ENCODE measurements at regions not wholly inside any gene's neighbourhood (a gene's known extent, or its start where the extent isn't known, plus 50 kb on each side); places are given as distances from the start of the nearest gene placed in this dataset.
"Not testable (repeated sequence)": the region's sequence is repeated elsewhere in the genome, so short reads cannot be mapped to it uniquely, and the experiment has no call there.

DNA sequence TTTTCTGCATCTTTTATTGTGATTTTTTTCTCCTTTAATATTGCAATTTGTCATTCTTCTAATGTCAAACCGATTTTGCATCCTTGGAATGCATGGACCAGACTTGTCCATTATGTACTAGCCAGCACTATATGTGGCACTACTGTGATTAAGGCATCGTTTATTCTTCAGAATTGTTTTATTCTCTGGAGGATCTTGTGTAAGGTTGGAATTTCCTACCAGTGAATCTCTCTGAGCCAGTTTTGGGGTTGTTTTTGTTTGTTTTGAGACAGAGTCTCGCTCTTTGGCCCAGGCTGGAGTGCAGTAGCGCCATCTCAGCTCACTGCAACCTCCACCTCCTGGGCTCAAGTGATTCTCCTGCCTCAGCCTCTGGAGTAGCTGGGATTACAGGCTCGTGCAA, 58.5 kb downstream of the IGLL5 start:
- no peak for DNase-seq

DNA sequence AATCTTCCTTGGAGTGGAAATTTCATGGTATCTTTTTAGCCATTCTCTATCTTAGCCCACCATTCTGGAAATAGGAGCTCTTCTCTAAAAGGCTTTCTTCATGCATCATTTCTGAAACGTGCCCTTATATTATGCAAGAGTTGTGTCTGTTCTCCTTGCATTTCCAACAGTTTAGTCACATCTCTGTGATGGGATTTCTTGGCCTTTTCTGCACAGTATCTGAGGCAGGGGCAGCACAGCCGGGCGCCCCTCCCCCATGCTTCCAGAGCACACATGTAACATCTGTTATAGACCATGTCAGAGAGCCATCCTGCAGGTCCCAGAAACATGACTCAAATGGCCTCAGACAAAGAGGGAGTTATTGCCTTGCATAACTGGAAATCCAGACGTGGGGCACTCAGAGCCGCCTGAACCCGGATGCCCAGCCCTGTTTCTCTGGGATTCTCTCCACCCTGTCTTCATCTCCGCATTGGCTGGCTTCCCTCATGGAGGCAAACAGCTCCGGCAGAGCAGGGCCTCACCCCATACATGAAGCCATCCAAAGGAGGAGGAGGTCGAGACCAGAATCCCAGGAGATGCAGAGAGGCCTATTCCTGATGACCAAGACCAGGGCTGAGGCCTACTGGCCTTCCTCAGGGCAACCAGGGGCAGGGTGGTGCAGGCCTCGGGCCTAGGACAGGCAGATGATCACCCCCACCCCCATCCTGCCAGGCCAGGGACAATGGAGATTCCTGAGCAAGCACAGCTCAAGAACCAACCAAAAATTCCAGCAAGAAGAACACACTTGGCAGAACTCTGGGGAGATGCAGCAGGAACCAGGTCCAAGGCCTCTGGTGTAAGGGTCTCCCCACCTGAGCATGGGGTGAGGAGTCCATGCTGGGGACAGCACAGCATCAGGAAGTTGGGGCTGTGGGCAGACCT, 61.3 kb downstream of the IGLL5 start:
- DNase-seq, result peak; percentile 22

DNA sequence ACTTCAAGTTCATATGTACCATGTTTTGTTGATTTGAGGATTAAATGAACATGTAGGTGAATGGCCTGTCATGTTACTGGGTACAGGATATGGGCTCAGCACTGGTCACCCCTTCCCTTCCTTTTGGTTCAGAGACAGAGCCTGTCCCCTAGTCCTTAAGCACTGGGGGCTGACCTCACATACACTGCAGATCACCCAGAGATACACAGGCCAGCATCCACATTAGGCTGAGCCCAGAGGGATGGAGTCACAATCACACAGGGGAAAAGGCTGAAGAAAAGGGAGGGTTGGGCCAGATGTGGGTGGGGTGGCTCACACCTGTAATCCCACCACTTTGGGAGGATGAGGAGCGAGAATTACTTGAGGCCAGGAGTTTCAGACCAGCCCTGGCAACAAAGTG, 62.3 kb downstream of the IGLL5 start:
- no peak for DNase-seq

DNA sequence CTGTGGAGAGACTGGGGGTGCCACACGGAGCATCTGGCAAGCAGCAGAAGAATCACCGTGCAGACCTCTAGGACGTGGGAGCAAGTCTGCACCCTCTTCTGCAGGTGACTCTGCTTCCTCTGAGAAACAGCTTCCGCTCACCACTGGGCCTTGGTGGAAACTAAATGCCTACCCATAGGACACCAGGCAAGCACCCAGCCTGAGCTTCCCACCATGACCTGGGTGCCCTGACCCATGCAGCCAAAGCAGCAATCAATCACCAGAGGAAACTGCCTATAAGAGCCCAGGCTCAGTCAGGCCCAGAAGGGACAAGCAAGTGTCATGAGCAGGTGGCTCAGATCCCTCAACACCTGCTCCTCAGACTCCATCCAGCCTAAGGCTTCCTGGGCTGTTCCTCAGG, 63.4 kb downstream of the IGLL5 start:
- no peak for DNase-seq

DNA sequence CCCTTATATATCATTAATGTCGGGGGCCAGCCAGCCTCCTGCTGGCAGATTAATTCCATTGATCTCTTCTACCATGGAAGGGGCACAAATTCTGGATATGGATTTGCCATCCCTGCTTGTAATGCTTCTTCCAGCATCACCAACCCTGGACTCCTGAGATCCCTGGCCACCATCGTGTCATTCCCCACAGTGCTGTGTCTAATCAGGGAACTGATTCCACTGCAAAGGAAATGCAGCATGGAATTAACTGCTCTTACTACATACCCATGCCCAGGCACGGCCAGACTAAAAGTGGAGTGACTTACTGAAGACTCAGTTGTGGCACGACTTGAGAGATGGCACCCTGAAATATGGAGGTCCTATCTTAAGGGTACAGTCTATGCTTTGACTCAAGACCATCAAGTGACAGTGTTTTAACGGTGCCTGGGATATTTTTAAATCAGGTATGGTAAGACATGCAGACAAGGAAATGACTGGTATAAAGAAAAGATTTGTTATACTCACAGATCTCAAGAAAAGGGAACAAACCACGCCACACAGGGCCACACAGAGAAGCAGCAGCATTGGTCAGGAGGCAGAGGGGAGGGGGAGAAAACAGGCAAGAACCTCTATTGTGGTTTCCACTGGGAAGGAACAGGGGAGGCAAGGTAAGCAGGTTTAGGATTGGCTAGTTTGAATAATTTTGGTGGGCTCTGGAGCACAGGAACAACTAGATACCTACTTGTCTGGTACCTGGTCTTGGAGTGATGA, 65.1 kb downstream of the IGLL5 start:
- no peak for DNase-seq

DNA sequence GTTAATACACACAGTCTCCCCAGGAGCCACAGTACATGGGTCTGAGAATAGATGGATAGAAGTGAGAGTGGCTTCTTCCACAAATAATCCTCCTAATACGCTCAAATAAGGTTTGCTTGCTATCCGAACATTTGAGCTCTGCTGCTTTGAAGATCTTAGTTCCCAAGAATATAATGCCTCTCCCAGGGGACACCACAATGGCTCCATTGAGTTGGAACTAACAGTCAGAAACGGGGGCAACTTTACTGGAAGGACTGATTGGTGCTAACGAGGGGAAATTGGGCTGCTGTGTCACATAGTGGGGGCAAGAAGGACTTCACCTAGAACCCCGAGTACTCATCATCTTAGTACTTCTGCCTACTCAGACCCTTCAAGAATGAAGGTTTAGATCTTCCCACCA, 66.2 kb downstream of the IGLL5 start:
- no peak for DNase-seq

DNA sequence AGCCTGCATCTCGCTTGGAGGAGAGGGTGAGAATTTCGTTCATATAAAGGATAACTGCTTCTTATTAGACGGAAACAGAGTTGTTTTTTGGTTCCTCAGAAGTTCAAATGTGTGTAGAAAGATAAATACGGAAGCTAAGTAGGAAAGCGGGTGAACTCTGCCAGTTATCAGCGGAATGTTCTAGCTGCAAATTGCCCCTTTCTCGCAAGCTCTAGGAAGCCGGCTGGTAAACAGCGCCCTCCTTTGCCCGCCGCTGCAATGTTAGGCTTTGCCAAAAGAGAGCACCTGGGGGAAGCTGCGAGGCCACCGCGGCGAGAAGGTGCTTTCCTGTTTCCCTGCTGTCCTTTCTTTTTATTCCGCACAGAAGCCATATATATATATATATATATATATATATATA, 67.0 kb downstream of the IGLL5 start:
- peak; percentile 12 for DNase-seq

DNA sequence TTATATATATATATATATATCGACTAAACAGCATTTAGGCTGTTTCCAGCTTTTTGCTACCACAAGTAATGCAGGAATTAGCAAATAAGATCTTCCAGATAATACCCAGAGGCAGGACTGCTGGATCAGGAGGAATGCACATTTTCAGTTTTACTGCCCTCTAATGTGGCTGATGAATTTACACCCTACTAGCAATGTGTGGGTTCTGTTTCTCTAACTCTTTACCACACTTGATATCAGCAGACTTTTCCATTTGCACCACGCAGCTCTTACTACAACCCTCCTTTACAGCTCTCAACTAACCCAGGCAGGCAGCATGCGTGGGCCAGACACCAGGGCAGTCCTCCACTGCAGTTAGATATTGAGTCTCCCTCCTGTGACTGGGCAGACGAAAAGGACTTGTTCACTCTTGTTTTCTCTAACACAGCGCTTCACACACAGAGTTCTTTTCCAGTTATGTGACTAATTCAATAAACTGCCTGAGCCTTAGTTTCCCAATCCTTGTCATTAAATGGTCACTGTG, 67.7 kb downstream of the IGLL5 start:
- DNase-seq, result no peak

DNA sequence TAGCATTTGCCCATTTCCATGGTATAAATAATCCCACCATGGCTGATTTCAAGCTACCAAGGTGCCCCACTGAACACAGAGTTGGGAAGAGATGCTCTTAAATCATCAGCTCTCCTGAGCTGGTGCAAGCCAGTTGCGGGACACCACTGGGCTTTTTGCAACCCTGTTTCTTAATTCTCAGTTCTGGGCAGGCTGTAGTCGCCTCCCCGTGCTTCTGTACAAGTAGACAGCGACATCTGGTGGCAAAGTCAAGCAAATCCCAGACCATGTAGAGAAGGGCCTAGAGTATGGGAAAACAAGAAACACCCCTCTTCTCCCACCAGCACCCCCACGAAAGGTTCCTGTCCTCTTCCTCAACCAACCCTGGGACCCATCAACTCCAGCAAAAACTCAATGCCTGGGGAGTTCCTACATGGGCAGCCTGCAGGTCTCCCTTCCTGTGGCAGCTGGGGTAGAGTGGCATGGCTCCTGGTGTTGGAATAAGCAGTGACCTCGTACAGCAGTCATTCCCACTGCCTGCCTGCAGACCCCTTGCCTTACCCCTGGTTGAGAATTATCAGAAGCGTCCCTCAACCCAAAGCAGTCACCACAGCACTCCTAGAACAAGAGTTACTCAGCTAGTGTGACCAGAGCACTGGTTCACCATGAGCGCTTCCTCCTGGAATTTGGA, 68.4 kb downstream of the IGLL5 start:
- DNase-seq, result peak; percentile 79

DNA sequence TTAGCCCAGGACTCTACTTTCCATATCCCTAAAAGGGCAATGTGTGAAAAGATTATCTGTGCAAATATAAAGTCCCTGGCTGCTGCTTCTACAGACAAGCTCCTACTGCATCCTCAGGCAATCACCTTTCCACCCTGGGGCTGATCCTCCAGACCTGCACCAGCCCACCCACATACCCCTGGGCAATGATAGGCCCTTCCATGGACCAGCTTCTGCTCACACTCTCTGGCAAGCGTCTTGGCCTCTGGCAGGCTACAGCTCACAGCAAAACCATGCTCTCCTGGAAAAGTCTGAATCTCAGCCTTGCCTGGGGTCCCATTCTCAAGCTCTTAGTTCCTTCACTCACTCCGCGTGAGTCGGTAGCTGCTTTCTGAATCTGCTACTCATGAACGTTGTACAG, 69.5 kb downstream of the IGLL5 start:
- no peak for DNase-seq

DNA sequence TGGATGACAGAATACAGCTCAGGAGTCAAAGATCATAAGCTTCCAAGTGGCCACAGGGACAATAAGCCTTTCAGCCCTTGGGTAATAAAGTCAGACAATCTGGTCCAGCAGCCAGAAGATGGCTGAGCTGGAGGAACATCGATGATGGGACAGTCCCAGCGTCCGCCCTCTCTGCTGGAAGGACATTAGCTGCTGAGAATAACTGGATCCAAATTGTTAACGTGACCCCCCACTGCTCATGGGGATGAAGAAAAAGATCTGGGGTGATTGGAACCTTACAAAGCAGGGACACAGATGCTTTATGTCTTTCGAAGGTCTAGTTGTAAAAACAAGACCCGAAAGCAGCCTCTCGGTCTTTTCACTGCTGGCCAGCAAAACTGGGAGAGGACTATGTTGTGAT, 71.0 kb downstream of the IGLL5 start:
- no peak for DNase-seq

DNA sequence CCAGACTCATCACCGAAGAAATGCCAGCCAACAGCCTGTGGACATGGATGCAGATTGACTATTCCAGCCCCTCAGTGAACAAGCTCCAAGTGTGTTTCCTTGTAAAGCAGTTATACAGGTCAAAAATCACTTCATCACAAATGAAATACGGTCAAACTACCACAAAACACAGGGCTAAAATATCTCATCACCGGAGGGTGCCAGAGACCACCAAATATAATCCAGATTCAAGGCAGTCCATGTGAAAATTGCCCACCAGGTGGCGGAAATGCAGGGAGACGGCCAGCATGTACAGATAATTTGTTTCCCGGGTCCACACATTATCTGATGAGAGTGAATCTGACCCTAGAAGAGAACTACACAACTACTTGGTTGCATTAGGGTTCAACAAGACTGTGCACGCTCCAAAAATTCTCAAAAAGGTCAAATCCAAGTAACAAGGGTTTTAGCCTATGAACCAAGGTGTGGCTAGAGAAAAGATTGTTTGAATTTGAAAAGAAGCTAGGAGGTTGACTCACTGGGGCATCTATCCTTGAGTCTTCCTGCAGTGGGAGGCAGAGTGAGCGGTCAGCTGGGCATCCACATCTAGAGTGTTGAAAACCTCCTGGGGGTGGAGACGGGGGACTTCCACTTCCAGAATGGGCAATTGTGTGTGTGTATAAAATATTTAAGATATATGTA, 71.7 kb downstream of the IGLL5 start:
- peak; percentile 59 for DNase-seq

DNA sequence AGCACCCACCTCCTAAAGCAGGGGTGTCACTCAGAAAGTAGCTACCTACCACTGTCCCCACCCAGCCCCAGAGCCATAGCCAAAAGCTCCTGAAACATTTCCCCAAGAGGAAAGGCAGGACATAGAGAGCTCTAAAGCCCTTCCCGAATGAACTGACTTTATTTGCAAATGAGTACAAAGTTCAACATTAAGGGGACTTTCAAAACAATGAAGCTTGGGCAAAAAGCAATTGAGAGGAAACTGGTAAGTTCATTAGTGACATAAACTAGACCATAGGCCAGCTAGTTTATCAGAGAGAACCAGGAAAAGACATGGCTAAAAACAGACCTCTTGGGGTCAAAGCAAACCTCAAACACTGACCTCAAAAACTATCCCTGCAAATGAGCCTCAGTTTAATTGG, 72.7 kb downstream of the IGLL5 start:
- DNase-seq, result no peak

DNA sequence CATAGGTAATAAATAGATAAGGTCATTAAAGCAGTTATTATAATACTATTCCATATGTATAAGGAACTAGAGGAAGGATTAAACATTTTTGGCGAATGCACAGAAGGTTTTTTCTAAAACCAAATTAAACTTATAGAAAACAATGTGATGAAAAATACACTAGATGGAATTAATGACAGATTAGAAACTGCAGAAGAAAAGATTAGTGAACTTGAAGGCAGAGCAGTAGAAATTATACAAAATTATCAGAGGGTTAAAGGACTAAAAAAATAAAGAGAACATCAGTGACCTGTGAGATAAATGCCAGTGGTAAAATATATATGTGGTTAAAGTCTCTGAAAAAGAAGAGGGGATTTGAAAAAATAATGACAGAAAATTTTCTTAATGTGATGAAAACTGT, 74.0 kb downstream of the IGLL5 start:
- DNase-seq, result no peak

DNA sequence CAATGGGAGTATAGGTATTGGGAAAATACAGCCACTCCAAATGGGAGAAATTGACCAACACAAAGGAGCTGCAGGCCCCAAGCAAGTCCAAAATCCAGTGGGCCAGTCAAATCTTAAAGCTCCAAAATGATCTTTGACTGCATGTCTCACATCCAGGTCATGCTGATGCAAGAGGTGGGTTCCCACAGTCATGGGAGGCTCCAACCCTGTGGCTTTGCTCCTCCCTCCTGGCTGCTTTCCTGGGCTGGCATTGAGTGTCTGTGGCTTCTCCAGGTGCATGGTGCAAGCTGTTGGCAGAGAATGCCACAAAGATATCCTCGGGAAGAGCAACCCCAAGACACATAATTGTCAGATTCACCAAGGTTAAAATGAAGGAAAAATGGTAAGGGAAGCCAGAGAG, 80.8 kb downstream of the IGLL5 start:
- no peak for DNase-seq

DNA sequence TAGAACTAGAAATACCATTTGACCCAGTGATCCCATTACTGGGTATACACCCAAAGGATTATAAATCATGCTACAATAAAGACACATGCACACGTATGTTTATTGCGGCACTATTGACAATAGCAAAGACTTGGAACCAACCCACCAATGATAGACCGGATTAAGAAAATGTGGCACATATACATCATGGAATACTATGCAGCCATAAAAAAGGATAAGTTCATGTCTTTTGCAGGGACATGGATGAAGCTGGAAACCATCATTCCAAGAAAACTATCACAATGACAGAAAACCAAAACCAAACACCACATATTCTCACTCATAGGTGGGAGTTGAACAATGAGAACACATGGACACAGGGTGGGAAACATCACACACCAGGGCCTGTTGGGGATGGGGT, 85.0 kb downstream of the IGLL5 start:
- not testable (repeated sequence) for DNase-seq

DNA sequence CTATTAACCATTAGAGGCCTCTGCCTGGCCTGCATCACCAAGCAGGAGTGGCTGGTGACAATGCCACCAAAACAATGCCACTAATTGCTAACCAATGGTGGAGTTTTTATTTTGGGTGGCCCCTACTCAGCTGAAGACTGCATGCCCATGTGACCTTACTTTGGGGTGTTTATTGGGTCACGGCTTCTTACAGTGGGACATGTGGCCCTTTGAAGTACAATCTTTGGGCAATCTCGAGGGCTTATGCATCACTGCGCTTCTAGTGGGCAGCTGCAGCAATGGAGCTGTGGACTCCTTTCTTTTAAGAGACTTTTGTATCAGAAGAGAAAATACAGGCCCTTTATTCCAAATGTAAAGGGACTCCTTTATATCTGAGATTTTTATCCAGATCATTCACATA, 85.7 kb downstream of the IGLL5 start:
- DNase-seq, result no peak

DNA sequence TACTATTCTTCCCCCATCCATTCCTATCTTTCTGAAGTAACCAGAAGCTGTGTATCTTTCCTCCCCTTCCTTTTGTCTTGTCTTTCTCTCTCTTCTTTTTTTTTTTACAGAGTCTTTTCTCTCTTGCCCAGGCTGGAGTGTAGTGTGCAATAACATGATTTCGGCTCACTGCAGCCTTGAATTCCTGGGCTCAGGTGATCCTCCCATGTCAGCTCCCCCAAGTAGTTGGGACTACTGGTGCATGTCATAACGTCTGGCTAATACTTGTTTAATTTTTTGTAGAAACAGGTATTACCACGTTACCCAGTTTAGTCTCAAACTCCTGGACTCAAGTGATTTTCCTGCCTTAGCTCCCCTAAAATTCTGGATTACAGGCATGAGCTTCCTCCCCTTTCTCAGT, 86.5 kb downstream of the IGLL5 start:
- no peak for DNase-seq

DNA sequence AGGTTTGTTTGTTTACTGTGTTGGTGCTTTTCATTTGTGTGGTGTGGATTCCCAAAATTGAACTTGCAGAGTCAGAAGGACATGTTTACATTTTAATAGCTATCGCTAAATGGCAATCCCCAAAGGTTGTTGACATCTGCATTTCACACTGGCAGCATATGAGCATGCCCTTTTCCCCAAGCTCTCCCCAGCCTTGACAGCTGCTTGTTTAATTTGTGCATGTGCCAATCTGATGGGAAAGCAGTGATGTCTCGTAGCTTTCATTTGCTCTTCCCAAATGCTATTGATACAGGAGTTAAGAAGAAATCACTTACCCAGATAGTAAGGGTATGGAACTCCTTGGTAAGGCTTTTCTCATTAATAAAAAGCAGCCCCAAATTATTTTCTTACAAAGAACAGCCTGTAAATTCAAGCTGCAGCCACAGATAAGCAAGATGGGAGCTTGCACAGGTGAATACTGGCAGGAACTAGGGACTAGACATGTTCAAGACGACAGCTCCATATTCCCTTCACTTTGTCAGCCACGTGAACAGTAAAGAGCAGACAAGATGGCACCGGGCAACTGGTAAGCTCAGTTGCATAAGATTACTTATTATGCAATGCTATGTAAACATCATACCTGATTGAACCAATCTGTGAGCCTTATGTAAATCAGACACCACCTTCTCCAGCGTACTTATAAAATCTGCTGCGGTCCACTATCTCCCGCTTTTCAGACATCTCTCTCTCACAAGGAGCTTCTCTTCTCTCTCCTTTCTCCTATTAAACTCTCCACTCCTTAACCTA, 87.4 kb downstream of the IGLL5 start:
- DNase-seq, result no peak

DNA sequence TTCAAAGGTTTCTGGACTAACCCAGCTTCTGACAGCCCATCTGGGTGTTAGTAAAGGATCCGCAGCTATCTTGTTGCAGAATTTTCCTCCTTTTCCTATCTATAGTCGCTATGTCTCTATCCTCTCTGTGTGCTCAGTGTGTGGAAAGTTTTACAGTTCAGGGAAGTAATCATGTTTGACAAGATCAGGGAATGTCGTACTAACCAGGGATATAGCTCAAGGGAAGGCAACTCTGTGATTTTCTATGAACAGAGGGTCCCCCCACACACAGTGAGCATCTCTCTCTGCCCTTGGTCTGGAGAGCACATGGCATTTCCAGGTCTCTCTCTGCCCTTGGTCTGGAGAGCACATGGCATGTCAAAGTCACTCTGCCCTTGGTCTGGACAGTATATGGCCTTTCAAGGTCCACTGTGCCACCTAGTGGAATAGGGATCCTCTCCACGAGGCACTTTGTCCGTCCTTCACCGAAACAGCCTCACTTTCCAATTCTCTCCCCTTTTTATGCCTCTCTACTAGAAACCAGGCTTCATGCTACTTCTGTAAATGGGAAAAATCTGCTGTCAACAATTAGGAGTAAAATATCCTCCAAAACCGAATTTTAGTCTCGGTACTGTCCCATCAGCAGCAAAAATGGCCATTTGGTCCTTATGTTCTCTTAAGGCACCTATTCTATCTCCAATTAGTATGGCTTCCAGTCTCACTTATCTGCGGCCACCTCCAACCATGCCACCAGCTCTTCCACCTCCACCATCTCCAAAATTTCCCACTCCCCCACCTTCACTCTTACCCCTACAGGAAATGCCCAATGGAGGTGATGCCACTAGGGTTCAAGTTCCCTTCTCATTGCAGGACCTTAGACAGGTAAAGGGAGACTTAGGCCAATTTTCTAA, 88.7 kb downstream of the IGLL5 start:
- DNase-seq, result no peak

Data from MV-4-11 (cell line).